ENCODE measurements at regions not wholly inside any gene's neighbourhood (a gene's known extent, or its start where the extent isn't known, plus 50 kb on each side); places are given as distances from the start of the nearest gene placed in this dataset.

- no peak for DNase-seq (ENCODE audit: low read depth in 3 of 3)
Observed at GRCh38 chr14:81669308-81669707, 135.7 kb upstream of the SEL1L start.

DNA sequence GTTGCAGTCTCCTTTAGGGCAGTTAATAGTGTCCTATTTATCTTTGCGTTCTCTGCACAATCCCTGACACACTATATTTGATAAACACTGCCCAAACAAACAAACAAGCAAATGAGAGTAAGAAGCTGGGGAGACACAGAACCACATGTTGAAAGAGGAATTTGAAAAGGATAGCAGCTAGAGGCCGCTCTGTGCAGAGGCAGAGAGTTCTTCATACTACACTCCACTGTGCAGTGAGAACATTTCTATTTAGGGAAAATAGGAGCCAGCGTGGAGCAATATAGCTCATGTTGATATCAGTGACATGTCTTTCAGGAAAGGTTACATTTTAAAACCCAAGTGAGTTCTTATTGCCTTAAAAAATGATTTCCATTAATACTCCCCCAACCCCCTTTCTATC is 140.3 kb upstream of the SEL1L start:
- DNase-seq (ENCODE audit: low read depth in 3 of 3), result no peak

DNA sequence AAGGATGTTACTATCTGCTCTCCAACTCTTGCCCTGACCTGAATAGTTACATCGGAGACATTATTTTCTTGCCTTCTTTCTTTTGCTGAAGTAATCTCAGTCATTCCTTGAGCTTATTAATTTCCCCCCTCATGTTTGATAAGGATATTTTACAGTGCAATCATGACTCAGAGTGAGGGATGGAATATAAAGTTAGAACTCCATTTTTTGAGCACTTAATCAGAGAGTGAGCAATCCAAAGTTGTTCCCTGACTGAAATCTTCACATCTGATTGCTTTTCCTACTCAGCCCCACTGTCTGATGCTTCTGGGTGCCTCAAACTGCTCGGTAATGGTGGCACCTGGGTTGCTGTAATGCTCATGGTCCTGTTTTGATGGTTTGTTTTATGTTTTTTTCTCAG is 142.7 kb upstream of the SEL1L start:
- no peak for DNase-seq (ENCODE audit: low read depth in 3 of 3)

DNA sequence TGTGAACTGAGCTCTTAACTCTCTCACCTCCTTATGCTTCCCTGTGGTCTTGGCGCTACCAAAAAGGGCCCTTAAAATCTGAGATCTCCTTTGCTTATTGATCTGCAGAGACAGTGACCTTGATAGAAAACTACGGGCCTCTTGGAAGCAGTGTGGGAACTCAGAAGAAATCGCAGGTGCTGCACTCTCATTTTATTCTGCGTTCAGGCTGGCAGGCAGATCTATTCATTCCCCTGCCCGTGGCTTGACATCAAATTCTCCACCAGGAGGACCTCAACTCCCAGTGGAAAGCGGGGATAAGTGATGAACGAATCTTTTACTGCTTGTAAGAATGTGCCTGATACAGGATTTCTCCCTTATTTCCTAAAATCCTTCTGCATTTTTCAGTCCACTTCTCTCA is 143.2 kb upstream of the SEL1L start:
- no peak for DNase-seq (ENCODE audit: low read depth in 3 of 3)

- no peak for DNase-seq (ENCODE audit: low read depth in 3 of 3)
Observed at GRCh38 chr14:81677736-81678135, 144.1 kb upstream of the SEL1L start.

DNA sequence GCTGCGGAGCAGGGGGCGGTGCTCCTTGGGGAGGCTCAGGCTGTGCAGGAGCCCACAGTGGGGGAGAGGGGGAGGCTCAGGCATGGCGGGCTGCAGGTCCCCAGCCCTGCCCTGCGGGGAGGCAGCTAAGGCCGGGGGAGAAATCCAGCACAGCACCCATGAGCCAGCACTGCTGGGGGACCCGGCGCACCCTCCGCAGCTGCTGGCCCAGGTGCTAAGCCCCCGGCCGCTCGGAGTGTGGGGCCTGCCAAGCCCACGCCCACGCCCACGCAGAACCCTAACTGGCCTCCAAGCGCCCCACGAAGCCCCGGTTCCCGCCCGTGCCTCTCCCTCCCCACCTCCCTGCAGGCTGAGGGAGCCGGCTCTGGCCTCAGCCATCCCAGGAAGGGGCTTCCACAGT is 145.6 kb upstream of the SEL1L start:
- no peak for DNase-seq (ENCODE audit: low read depth in 3 of 3)

DNA sequence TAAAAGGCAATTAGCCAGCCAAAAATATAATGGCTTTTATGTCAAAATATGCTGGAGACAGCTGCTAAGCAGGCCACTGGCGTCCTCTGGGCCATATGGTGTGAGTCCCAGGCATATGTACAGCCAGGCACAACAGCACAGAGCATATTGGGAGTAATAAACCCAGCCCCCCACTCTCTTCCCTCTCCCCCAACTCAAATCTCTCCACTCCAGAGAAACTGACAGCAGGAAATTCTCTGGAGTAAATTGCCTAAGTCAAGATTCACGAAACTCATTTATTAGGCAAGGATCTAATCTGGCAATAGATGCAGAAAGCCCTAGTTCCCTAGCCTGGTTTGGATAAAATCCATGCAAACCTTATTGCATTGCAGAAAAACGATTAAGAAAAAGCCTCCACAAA is 147.9 kb upstream of the SEL1L start:
- DNase-seq (ENCODE audit: low read depth in 3 of 3), result no peak

- DNase-seq (ENCODE audit: low read depth in 3 of 3), result no peak
Observed at GRCh38 chr14:81682134-81682533, 148.5 kb upstream of the SEL1L start.

DNA sequence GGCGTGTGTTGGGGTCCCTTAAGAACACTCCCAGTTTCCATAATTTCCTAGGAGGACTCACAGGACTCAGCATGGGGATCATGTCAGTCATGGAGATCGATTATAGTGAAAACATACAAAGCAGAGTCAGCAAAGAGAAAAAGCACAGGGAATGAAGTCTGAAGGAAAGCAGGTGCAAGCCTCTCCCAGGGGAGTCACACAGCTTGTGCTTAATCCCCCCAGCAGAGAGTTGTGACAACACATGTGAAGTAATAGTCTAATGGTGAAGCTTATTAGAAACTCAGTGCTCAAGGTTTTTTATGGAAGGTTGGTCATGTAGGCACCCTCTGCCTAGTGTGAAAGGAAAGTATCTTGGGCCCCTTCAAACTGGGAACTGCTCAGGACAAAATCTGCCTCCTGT is 149.0 kb upstream of the SEL1L start:
- no peak for DNase-seq (ENCODE audit: low read depth in 3 of 3)

DNA sequence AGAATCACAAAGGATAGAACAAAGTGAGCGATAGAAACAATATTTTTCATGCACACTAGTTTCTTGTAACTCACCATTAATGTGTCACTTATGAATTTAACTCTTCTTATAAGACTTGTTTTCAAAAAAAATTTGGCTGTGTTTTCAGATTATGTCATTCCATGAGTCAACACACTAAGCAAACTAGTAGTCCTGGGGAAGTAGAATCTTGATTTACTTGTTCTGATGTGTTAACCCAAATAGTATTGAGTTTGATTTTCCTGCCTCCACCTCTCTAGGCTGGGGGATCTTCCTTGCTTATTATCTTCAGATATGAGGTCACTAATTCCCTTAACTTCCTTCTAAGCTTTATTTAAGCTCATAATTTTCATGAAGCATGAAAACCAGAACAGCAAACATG is 151.0 kb upstream of the SEL1L start:
- DNase-seq (ENCODE audit: low read depth in 3 of 3), result no peak

- no peak for DNase-seq (ENCODE audit: low read depth in 3 of 3)
Observed at GRCh38 chr14:81686512-81686911, 152.9 kb upstream of the SEL1L start.

DNA sequence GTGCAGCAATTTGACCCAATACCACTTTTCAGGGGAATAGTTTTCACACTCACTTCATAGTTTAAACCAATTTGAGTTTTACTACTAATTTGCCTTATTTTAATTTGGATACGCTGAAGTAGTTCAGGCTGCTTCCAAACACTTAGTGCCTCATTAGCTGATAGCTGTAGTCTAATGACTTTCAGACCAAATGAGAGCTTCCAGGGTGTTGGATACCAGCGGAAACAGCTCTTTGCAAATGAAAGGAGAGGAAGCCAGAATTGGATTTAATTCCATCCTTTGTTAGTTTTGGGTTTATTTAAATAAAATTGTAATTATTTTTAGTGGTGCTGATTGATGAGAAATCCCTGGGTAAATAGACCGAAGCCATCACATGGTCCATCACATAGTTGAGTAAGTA is 158.3 kb upstream of the SEL1L start:
- no peak for DNase-seq (ENCODE audit: low read depth in 3 of 3)

- no peak for DNase-seq (ENCODE audit: low read depth in 3 of 3)
Observed at GRCh38 chr14:81694419-81694818, 160.8 kb upstream of the SEL1L start.

DNA sequence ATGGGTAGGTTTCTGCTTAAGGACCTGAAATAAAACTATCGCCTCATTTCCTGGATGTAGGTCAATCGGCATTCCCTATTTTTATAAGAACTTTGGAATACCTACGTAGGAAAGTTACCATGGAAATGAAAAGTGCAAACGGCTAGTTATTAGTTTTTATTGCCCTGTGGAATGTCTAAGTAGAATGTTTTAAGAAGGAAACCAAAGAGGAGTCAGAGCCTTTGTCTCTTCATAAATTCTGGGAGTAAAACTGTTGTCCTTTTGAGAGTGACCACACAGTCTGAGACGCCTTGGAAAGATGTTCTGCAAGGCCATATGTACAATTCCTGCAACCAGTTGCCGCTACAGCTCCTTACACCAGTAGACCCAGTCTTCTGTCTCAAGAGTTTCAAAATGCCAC is 176.0 kb upstream of the SEL1L start:
- DNase-seq (ENCODE audit: low read depth in 3 of 3), result no peak

- DNase-seq (ENCODE audit: low read depth in 3 of 3), result no peak
Observed at GRCh38 chr14:81710232-81710845, 176.7 kb upstream of the SEL1L start.

DNA sequence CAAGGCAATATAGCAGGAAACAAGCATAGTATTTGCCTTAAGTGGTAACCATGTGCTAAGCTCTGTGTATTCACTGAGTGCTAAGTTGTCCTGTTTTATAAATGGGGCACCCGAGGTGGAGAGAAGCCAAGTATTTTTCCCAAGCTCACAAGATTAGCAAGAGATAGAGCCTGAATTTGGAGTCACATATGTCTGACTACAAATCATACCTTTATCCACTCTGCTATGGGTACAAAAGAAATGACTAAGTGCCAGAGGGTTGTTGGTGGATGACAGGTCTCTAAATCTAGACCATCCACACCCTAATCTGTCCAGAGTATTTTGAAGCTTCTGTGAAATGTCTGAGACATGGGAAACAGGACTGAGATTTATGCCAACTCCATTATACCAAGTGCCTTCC is 182.1 kb upstream of the SEL1L start:
- no peak for DNase-seq (ENCODE audit: low read depth in 3 of 3)

GRCh38 chr14:81716953-81717352 is 183.3 kb upstream of the SEL1L start:
- no peak for DNase-seq (ENCODE audit: low read depth in 3 of 3)

GRCh38 chr14:81723956-81724355 is 190.3 kb upstream of the SEL1L start:
- DNase-seq (ENCODE audit: low read depth in 3 of 3), result no peak

- DNase-seq (ENCODE audit: low read depth in 3 of 3), result no peak
Observed at GRCh38 chr14:81727218-81727617, 193.6 kb upstream of the SEL1L start.

DNA sequence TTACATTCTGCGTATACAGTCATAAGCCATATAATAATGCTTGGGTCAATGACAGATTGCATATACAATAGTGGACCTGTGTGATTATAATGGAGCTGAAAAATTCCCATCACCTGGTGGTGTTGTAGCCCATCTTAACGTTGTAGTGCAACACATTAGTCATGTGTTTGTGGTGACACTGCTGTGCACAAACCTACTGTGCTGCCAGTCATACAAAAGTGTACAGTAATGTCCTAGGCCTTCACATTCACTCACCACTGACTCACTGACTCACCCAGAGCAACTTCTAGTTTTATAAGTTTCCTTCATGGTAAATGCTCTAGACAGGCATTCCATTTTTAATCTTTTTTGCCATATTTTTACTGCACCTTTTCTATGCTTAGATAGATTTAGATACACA is 194.8 kb upstream of the SEL1L start:
- no peak for DNase-seq (ENCODE audit: low read depth in 3 of 3)

DNA sequence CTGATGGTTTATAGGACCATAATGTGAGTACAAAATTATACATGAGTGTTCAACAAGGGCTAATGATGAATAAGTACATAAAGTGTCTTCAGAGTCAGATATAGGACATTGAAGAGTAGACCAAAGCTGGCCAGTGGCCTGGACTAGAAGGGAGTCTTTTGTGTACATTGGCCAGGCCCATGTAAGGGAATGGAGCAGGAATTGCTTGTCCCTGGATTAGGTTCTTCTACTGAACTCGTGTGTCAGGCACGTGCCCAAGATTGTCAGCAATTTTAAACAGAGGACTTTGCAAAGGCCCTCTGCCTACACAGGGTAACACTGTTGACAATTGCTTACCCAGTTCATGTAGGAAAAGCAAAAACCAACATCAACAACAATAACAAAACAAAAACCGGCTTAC is 196.0 kb upstream of the SEL1L start:
- no peak for DNase-seq (ENCODE audit: low read depth in 3 of 3)

DNA sequence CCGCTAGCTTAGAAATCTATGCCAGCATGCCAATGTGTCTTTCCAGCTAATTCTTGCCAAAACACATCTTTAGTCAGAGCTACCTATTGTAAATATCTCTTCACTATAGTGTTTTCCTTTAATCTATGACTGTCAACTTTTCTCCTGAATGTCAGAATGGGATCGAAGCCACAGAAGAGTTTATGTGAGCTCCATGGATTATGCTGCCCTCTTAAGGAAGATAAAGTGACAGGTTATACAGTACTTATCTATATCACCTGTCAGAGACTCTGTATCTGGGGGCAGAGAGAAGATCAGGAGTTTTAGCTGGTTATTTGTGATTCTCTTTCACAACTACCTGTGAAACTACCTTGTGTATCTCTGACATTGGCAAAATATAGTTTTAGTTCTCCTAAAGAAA is 204.3 kb upstream of the SEL1L start:
- no peak for DNase-seq (ENCODE audit: low read depth in 3 of 3)

DNA sequence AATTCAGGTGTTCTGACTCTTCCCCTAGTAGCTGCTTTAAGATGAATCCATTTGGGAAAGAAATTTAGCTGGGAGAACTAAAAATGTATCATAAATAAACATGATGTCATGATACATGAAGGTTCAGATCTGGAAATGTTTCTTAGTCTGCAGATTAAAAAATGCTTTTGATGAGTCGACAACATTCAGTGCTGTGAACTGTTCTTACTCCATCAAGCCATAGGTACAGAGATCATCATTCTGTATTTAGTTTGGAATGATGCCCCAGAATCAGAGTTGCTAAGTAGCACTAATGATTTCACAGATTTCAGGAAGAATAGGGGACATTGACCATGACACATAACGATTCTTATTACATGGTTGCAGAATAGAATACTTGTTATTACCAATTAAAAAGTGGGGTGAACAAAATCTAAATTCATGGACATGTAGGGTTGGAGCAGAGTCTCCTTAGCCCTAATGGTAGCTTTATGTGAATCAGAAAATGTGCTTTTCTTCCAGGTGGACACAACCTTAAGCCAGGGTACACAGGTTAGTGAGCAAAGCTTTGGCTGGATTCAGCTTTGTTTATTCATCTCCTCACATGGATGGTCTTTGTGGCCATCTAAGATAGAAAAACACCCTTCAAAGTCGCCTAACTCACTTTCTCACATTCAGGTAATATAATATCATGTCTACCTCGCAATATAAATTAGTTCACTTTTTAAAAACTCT is 205.4 kb upstream of the SEL1L start:
- no peak for DNase-seq (ENCODE audit: low read depth in 3 of 3)

GRCh38 chr14:81743605-81744004 is 210.0 kb upstream of the SEL1L start:
- no peak for DNase-seq (ENCODE audit: low read depth in 3 of 3)
